K562 (cell line): ENCODE measurements at regions not wholly inside any gene's neighbourhood (a gene's known extent, or its start where the extent isn't known, plus 50 kb on each side); places are given as distances from the start of the nearest gene placed in this dataset.

Source experiments
- ATAC-seq: fragments of 200-7000 bp; cut with Tn5 transposase; 3 replicates; pipeline ENCODE4 v1.9.1; 2020; ENCODE audit warnings: moderate library complexity
- BruUV-seq: library from RNA; stranded (reverse); fragments of 400-500 nt; replicated peaks from 2 replicates; lab custom pipeline; 2021; lab: Mats Ljungman, UMichigan
- CTCF ChIA-PET: fragments of 300-600 bp; formaldehyde crosslinking; extraction: SDS; loops from one replicate; lab custom pipeline; 2021; ENCODE audit warnings: low intra/inter-chr PET ratio; lab: Yijun Ruan, JAX
- POLR2A ChIA-PET: fragments of 300-600, 350-650 bp; sonication (Branson Sonifier 250); formaldehyde crosslinking; extraction: SDS; loops from one replicate; lab custom pipeline; 2021; ENCODE audit warnings: antibody characterized with exemption, inconsistent platforms; lab: Yijun Ruan, JAX
- DNase-seq, 4 experiments: peaks; one replicate each; pipeline versions ENCODE4 v3.0.0 to v3.0.0-alpha.2; 2011 to 2018; ENCODE audit warnings: low spot score in 3 of 4, mixed read lengths in 3 of 4; ENCODE audit errors: extremely low read depth in 1 of 4
- FAIRE-seq: peaks from 2 replicates; lab custom pipeline; 2011; peaks lifted over from hg19 to GRCh38; lab: Jason Lieb, UNC
- H2AFZ ChIP-seq: 2 replicates; pipeline ENCODE4 v1.6.0; 2011; ENCODE audit warnings: low read depth, low read length, control low read depth, inconsistent platforms
- H3K27ac ChIP-seq: fragments of 200-600 bp; 3 replicates; pipeline ENCODE4 v1.8.0; 2011; ENCODE audit warnings: low read depth, mild to moderate bottlenecking, control low read depth, inconsistent platforms, low read length, moderate library complexity, mixed read lengths; ENCODE audit errors: extremely low read depth
- H3K27me3 ChIP-seq, 2 experiments: fragments of 300-600 bp in 1 of 2; 2 replicates in 1 of 2; 3 replicates in 1 of 2; pipeline versions ENCODE4 v1.6.0 to v1.8.0; 2011; ENCODE audit warnings: inconsistent platforms in 2 of 2, low read length in 2 of 2, mild to moderate bottlenecking in 1 of 2, mixed read lengths in 1 of 2, moderate library complexity in 1 of 2; ENCODE audit not compliant: control insufficient read depth in 2 of 2, insufficient read depth in 2 of 2
- H3K36me3 ChIP-seq: fragments of 300-600 bp; 3 replicates; pipeline ENCODE4 v1.8.0; 2011; ENCODE audit warnings: mild to moderate bottlenecking, low read length, inconsistent platforms; ENCODE audit not compliant: control insufficient read depth, insufficient read depth
- H3K4me1 ChIP-seq, 2 experiments: fragments of 200-600 bp in 1 of 2; replicated peaks in 1 of 2; 2 replicates in 1 of 2; 3 replicates in 1 of 2; pipeline versions ENCODE4 v1.5.1 to v1.8.0; 2011; ENCODE audit warnings: inconsistent platforms in 2 of 2, low read length in 2 of 2, mild to moderate bottlenecking in 1 of 2, mixed read lengths in 1 of 2, moderate library complexity in 1 of 2; ENCODE audit not compliant: control insufficient read depth in 2 of 2, insufficient read depth in 2 of 2
- H3K4me2 ChIP-seq: 2 replicates; pipeline ENCODE4 v1.6.1; 2011; ENCODE audit warnings: low read length, control low read depth, inconsistent platforms, mixed read lengths; ENCODE audit not compliant: insufficient read depth
- H3K4me3 ChIP-seq: fragments of 200-600 bp; sonication (generic), shearing (Covaris generic); 2 replicates; pipeline ENCODE4 v1.5.1; 2016; ENCODE audit warnings: control low read depth, inconsistent platforms
- H3K79me2 ChIP-seq: fragments of 200-600 bp; 3 replicates; pipeline ENCODE4 v1.8.0; 2011; ENCODE audit warnings: low read length, inconsistent platforms; ENCODE audit not compliant: control insufficient read depth, insufficient read depth
- H3K9ac ChIP-seq, 2 experiments: 2 replicates each; pipeline versions ENCODE4 v1.6.0 to v1.6.1; 2011; ENCODE audit warnings: low read depth in 2 of 2, low read length in 2 of 2, control low read depth in 1 of 2, inconsistent platforms in 1 of 2, mild to moderate bottlenecking in 1 of 2, mixed read lengths in 1 of 2; ENCODE audit not compliant: insufficient read depth in 1 of 2
- H3K9me1 ChIP-seq: one replicate; pipeline ENCODE4 v1.6.0; 2011; ENCODE audit warnings: inconsistent platforms, mild to moderate bottlenecking, low read length, moderate library complexity; ENCODE audit not compliant: control insufficient read depth, insufficient read depth
- H3K9me3 ChIP-seq: replicated peaks from 2 replicates; pipeline ENCODE4 v1.5.1; 2011; ENCODE audit warnings: low read depth, low read length, inconsistent platforms; ENCODE audit not compliant: control insufficient read depth, insufficient read depth
- H4K20me1 ChIP-seq: replicated peaks from 2 replicates; pipeline ENCODE4 v1.6.1; 2011; ENCODE audit warnings: low read length, inconsistent platforms, mixed read lengths; ENCODE audit not compliant: control insufficient read depth, insufficient read depth
- HDAC8 ChIP-seq: fragments of 450-650 bp; IDR thresholded peaks from 2 replicates; pipeline ENCODE4 v1.6.1; 2016; ENCODE audit warnings: mild to moderate bottlenecking, missing genetic modification characterization, moderate library complexity, missing compliant biosample characterization
- KLF10 ChIP-seq: fragments of 250-450 bp; sonication (Bioruptor Pico); IDR thresholded peaks from 2 replicates; pipeline ENCODE4 v1.6.1; 2021; ENCODE audit warnings: matching md5 sums
- NFATC3 ChIP-seq: fragments of 450-650 bp; IDR thresholded peaks from 2 replicates; pipeline ENCODE4 v1.6.1; 2017; ENCODE audit warnings: mild to moderate bottlenecking
- NONO ChIP-seq, 2 experiments: fragments of 200-400 bp in 1 of 2; fragments of 450-650 bp in 1 of 2; formaldehyde crosslinking in 1 of 2; IDR thresholded peaks; 2 replicates each; pipeline ENCODE4 v1.6.1; 2017; ENCODE audit warnings: low read depth in 2 of 2, mild to moderate bottlenecking in 2 of 2, moderate library complexity in 2 of 2, low read length in 1 of 2
- POLR2A ChIP-seq: fragments of 450-650 bp; conservative IDR thresholded peaks from 2 replicates; pipeline ENCODE4 v1.6.1; 2016
- TRIM28 ChIP-seq: fragments of 450-650 bp; IDR thresholded peaks from 2 replicates; pipeline ENCODE4 v1.6.1; 2017
- ZNF224 ChIP-seq: sonication (generic); formaldehyde crosslinking; IDR thresholded peaks from 2 replicates; pipeline ENCODE4 v1.8.0; 2022; ENCODE audit warnings: mild to moderate bottlenecking, missing genetic modification reagents
- WGBS: fragments of 100-300 bp; shearing (Covaris generic); methylation state at CpG from one replicate; pipeline ENCODE4 v1.1.6; 2016; ENCODE audit warnings: low coverage, mixed read lengths; ENCODE audit not compliant: insufficient coverage; ENCODE audit errors: missing lambda C conversion rate; 5-methylcytosine and 5-hydroxymethylcytosine counted together
- in situ Hi-C: fragments of 300-500 bp; cut with MboI; formaldehyde crosslinking; loops from 4 replicates; pipeline ENCODE4 v1.15.0; 2018; ENCODE audit warnings: inconsistent platforms, mixed read lengths
- intact Hi-C: fragments of 100-400 bp; cut with micrococcal nuclease; formaldehyde crosslinking; loops from 2 replicates; pipeline ENCODE4 v1.14.2; 2022
- TF ChIP-seq, protein P1 (sequence below): sonication (generic); formaldehyde crosslinking; IDR thresholded peaks from 2 replicates; pipeline ENCODE4 v1.8.0; 2022; ENCODE audit warnings: mild to moderate bottlenecking, missing genetic modification reagents
- TF ChIP-seq, protein P2 (sequence below): fragments of 250-450 bp; sonication (Bioruptor Pico); IDR thresholded peaks from 2 replicates; pipeline ENCODE4 v1.5.1; 2021; ENCODE audit warnings: mild to moderate bottlenecking

DNA sequence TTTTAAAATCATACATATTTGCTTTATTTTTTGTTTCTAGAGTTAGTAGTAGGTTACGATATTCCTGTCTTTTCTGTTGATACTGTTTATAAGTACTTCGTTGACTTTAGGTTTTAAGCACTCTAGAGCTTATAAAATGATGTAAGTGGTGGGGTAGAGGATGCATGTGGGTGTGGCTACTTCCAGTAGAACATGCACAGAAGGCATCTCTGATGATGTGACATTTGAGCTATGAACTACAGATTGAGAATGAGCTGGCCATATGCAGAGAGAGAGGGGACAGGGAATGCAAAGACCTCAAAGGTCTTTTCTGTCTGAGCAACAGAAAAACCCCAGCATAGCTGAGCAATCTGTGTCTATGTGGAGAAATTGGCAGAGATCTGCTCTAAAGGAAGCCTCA lies 233.9 kb upstream of the STAC start:
- TF ChIP-seq TRIM28 (no peak), ZNF224 (CRISPR knock-in tag) (no peak), POLR2A (no peak)
- TF ChIP-seq, protein P1, sequence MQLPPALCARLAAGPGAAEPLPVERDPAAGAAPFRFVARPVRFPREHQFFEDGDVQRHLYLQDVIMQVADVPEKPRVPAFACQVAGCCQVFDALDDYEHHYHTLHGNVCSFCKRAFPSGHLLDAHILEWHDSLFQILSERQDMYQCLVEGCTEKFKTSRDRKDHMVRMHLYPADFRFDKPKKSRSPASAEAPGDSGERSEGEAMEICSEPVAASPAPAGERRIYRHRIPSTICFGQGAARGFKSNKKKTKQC (CRISPR knock-in tag), result no peak
- TF ChIP-seq, all 486 proteins: peak for 0
- BruUV-seq, result no TSS peak
- Histone ChIP-seq H3K27me3 (no peaks in the 10 kb centered on the region), H3K79me2 (no peaks in the 10 kb centered on the region), H4K20me1 (no peaks in the 10 kb centered on the region), H3K4me3 (no peak overlapping the region), H3K27ac (no peak overlapping the region), H3K9ac (no peak overlapping the region), H3K9me1 (no peaks in the 10 kb centered on the region), H3K9me3 (no peaks in the 10 kb centered on the region), H3K4me1 (no peaks in the 10 kb centered on the region), H2AFZ (no peak overlapping the region), H3K4me2 (no peak overlapping the region), H3K36me3 (no peaks in the 10 kb centered on the region)
- FAIRE-seq, result no peak
- no peak for DNase-seq
- ChIA-PET CTCF (no interaction called here), POLR2A (no interaction called here)
- in situ Hi-C loops (no loop called here), intact Hi-C loops (no loop called here)
- ATAC-seq, result no peak
- 0% methylated on average over 2 of the region's 2 CpGs for WGBS

DNA sequence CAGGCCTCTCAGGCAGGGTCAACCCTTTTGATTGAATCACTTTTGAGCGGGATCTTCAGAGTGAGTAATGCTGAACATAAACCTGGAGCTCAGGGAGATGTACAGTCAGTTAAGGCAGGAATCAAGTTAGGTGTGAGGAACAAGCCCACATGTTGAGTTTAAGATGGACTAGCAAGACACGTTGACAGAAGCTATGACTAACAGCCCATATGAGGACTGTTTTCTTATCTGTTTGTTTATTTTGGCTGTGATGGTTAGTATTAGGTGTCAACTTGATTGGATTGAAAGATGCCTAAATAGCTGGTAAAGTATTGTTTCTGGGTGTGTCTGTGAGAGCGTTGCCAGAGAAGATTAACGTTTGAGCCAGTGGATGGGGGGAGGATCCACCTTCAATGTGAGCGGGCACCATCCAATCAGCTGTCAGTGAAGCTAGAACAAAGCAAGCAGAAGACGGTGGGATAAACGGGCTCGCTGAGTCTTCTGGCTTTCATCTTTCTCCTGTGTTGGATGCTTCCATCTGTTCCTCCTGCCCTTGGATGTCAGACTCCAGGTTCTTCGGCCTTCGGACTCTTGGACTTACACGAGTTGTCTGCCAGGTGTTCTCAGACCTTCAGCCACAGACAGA lies 232.3 kb upstream of the STAC start:
- Histone ChIP-seq H3K4me1 (no peaks in the 10 kb centered on the region), H4K20me1 (no peaks in the 10 kb centered on the region), H3K27me3 (no peaks in the 10 kb centered on the region), H3K36me3 (no peaks in the 10 kb centered on the region), H3K79me2 (no peaks in the 10 kb centered on the region), H3K9me3 (no peaks in the 10 kb centered on the region), H3K27ac (no peak overlapping the region), H3K4me2 (no peak overlapping the region), H3K9ac (no peak overlapping the region), H3K4me3 (no peak overlapping the region), H2AFZ (no peak overlapping the region)
- ATAC-seq (no peak), DNase-seq (no peak), FAIRE-seq (no peak)
- in situ Hi-C loops, result no loop called here
- CTCF ChIA-PET, result no interaction called here
- POLR2A ChIA-PET, result no interaction called here
- WGBS, result under 1% methylated on average over 11 of the region's 11 CpGs
- BruUV-seq, result no TSS peak
- TF ChIP-seq KLF10 (no peak), NONO (IDR thresholded peaks at IDR 0.05; ENCODE audit: low read depth in 2 of 2, low read length in 1 of 2) (no peak), NFATC3 (no peak), HDAC8 (tag) (no peak)
- TF ChIP-seq, protein P2, sequence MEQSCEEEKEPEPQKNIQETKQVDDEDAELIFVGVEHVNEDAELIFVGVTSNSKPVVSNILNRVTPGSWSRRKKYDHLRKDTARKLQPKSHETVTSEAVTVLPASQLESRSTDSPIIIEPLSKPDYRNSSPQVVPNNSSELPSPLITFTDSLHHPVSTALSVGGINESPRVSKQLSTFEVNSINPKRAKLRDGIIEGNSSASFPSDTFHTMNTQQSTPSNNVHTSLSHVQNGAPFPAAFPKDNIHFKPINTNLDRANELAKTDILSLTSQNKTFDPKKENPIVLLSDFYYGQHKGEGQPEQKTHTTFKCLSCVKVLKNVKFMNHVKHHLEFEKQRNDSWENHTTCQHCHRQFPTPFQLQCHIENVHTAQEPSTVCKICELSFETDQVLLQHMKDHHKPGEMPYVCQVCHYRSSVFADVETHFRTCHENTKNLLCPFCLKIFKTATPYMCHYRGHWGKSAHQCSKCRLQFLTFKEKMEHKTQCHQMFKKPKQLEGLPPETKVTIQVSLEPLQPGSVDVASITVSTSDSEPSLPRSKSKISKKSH (CRISPR knock-in tag), result no peak
- TF ChIP-seq, all 486 proteins: peak for 0
- H3K9me1 ChIP-seq, result no peaks in the 10 kb centered on the region
- intact Hi-C loops, result no loop called here
